PC-3 (cell line): ENCODE measurements at regions not wholly inside any gene's neighbourhood (a gene's known extent, or its start where the extent isn't known, plus 50 kb on each side); places are given as distances from the start of the nearest gene placed in this dataset.

Experiments used
- CTCF ChIP-seq: fragments of 300-600 bp; sonication (generic); conservative IDR thresholded peaks from 2 replicates; pipeline ENCODE4 v1.5.1; 2017; ENCODE audit warnings: antibody characterized with exemption, low read depth, mild to moderate bottlenecking, low read length
- EZH2 ChIP-seq: fragments of 300-600 bp; sonication (generic); IDR thresholded peaks from one replicate; pipeline ENCODE4 v1.6.1; 2017; ENCODE audit warnings: antibody characterized with exemption, mild to moderate bottlenecking, low read length; ENCODE audit not compliant: unreplicated experiment

- TF ChIP-seq CTCF: no peak
- no peak for TF ChIP-seq EZH2
Observed at GRCh38 chr4:164108971-164109370, 614.5 kb downstream of the TMA16 start.
